ENCODE measurements at regions not wholly inside any gene's neighbourhood (a gene's known extent, or its start where the extent isn't known, plus 50 kb on each side); places are given as distances from the start of the nearest gene placed in this dataset.
"Not testable (repeated sequence)": the region's sequence is repeated elsewhere in the genome, so short reads cannot be mapped to it uniquely, and the experiment has no call there.

- Histone ChIP-seq H3K27ac (no peak overlapping the region), H3K4me3 (no peak overlapping the region), H3K4me1 (replicated peaks) (no peaks in the 10 kb centered on the region), H3K9me3 (no peaks in the 10 kb centered on the region), H3K36me3 (no peaks in the 10 kb centered on the region), H3K27me3 (replicated peaks; ENCODE audit: insufficient read depth) (no peaks in the 10 kb centered on the region)
- no peak for DNase-seq (ENCODE audit: low spot score)
- intact Hi-C loops (cut with DNase I), result no loop called here
- WGBS, result 15% methylated on average over 21 of the region's 21 CpGs
- TF ChIP-seq POLR2AphosphoS5 (IDR thresholded peaks at IDR 0.05) (no peak), CTCF (IDR thresholded peaks at IDR 0.05) (no peak), POLR2A (IDR thresholded peaks at IDR 0.05) (no peak)
These were observed 1494.8 kb upstream of the DEFB115 start for GRCh38 chr20:29762620-29763019.

GRCh38 chr20:29763821-29764511 is 1493.5 kb upstream of the DEFB115 start:
- Histone ChIP-seq H3K9me3 (no peaks in the 10 kb centered on the region), H3K27me3 (replicated peaks; ENCODE audit: insufficient read depth) (no peaks in the 10 kb centered on the region), H3K27ac (no peak overlapping the region), H3K4me1 (replicated peaks) (no peaks in the 10 kb centered on the region), H3K36me3 (no peaks in the 10 kb centered on the region), H3K4me3 (no peak overlapping the region)
- no peak for DNase-seq (ENCODE audit: low spot score)
- intact Hi-C loops (cut with DNase I), result no loop called here
- 53% methylated on average over 23 of the region's 29 CpGs for WGBS
- TF ChIP-seq CTCF (IDR thresholded peaks at IDR 0.05) (no peak), POLR2AphosphoS5 (IDR thresholded peaks at IDR 0.05) (no peak), POLR2A (IDR thresholded peaks at IDR 0.05) (no peak)

GRCh38 chr20:29764922-29765610 is 1492.4 kb upstream of the DEFB115 start:
- H3K27ac ChIP-seq; intact Hi-C loops (cut with DNase I); H3K4me1 ChIP-seq (replicated peaks); DNase-seq (ENCODE audit: low spot score); H3K36me3 ChIP-seq; H3K27me3 ChIP-seq (replicated peaks; ENCODE audit: insufficient read depth); H3K9me3 ChIP-seq; H3K4me3 ChIP-seq: not testable (repeated sequence)
- 15% methylated on average over 23 of the region's 25 CpGs for WGBS

GRCh38 chr20:29778033-29778432 is 1479.4 kb upstream of the DEFB115 start:
- H3K4me3 ChIP-seq; H3K27me3 ChIP-seq (replicated peaks; ENCODE audit: insufficient read depth); DNase-seq (ENCODE audit: low spot score); H3K27ac ChIP-seq; H3K36me3 ChIP-seq; intact Hi-C loops (cut with DNase I); H3K4me1 ChIP-seq (replicated peaks); H3K9me3 ChIP-seq: not testable (repeated sequence)
- 34% methylated on average over 2 of the region's 2 CpGs for WGBS

GRCh38 chr20:29781217-29781616 is 1476.2 kb upstream of the DEFB115 start:
- H3K4me3 ChIP-seq; DNase-seq (ENCODE audit: low spot score); H3K27me3 ChIP-seq (replicated peaks; ENCODE audit: insufficient read depth); H3K27ac ChIP-seq; H3K4me1 ChIP-seq (replicated peaks); intact Hi-C loops (cut with DNase I); H3K9me3 ChIP-seq; H3K36me3 ChIP-seq: not testable (repeated sequence)
- whole genome bisulfite sequencing, result 82% methylated on average over 7 of the region's 7 CpGs

- WGBS, result 75% methylated on average over 8 of the region's 8 CpGs
- H3K27me3 ChIP-seq (replicated peaks; ENCODE audit: insufficient read depth); H3K27ac ChIP-seq; H3K9me3 ChIP-seq; H3K4me1 ChIP-seq (replicated peaks); DNase-seq (ENCODE audit: low spot score); H3K36me3 ChIP-seq; H3K4me3 ChIP-seq; intact Hi-C loops (cut with DNase I): not testable (repeated sequence)
These were observed 1475.6 kb upstream of the DEFB115 start for GRCh38 chr20:29781891-29782290.

GRCh38 chr20:29787456-29787855 is 1470.0 kb upstream of the DEFB115 start:
- intact Hi-C loops (cut with DNase I); H3K4me3 ChIP-seq; DNase-seq (ENCODE audit: low spot score); H3K9me3 ChIP-seq; H3K36me3 ChIP-seq; H3K4me1 ChIP-seq (replicated peaks); H3K27me3 ChIP-seq (replicated peaks; ENCODE audit: insufficient read depth); H3K27ac ChIP-seq: not testable (repeated sequence)
- WGBS, result 83% methylated on average over 16 of the region's 16 CpGs

Measured in prostate gland (tissue), 2 donors.